Left cardiac atrium (tissue), 4 donors: ENCODE measurements at regions not wholly inside any gene's neighbourhood (a gene's known extent, or its start where the extent isn't known, plus 50 kb on each side); places are given as distances from the start of the nearest gene placed in this dataset.

Experiments used
- ATAC-seq, 2 donors: fragments of 200-7000 bp; cut with Tn5 transposase; one replicate each; pipeline ENCODE4 v1.9.1; 2020; ENCODE audit warnings: mild to moderate bottlenecking in 2 of 2, moderate library complexity in 2 of 2
- DNase-seq: peaks from one replicate; pipeline ENCODE4 v3.0.0-alpha.2; 2020
- intact Hi-C, 2 donors: fragments of 100-400 bp; cut with DNase I; formaldehyde crosslinking; loops; one replicate each; pipeline versions ENCODE4 v1.14.1 to v1.15.1; 2022 to 2023
- donor health status: DM: no; HTN: yes; CAD: no.
- donor health status: DM: no; HTN: yes; CAD: no; lungs with severe emphysema.
- donor health status: DM: yes; HTN: yes; CAD: no.
- donor health status: Dilated cardiomyopathy.

DNA sequence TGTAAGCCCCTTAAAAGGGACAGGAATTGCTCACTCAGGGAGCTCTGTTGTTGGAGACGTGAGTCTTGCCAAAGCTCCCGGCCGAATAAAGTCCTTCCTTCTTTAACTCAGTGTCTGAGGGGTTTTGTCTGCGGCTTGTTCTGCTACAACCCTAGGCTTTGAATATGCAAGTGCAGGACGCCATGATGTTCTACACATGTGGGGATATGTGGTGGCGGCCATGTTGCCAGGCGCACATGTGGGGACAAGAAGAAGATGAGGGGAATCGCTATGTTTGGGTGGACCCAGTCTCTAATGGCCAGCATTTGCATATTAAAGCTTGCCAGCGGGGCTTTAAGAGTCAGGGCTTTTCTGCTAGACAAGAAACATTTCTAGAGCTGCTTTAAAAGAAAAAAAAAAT is 96.8 kb upstream of the CA10 start:
- DNase-seq (no peak), ATAC-seq (no peak)
- intact Hi-C loops, result no loop called here

DNA sequence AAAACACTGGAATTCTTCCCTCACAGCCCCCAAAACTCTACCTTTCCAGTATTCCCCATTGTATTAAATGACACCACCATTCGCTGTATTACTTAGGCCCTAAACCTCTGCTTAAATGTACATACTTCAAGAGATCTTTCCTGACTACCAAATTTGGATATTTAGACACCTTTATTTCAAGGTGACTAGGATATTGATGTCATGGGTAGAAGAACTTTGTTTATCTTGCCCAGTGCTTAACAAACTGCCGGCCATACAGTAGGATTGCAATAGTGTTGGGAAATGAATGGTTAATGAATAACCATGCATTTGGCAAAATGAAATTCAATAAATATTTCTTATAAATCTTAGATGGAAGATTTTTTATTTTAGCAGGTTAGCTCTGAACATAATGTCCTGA is 86.2 kb upstream of the CA10 start:
- ATAC-seq (no peak), DNase-seq (no peak)
- intact Hi-C loops, result no loop called here

DNA sequence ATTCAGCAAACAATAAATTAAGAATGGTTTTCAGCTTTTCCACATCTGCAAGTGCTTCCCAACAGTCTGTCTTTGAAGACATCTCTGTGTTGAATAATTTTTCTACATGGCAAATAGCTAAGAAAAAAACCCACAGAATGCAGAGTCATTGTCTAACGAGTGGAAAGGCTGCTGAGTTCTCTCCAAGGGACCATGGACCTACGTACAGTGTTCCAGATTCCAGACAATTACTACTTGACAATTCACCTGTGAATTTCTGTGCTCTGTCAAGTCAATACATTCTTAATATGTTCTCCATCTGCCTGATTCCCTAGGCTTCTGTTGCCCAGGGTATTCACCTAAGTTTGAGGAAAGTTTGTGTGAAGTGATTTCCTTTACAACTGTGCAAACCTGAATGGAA is 83.8 kb upstream of the CA10 start:
- intact Hi-C loops, result no loop called here
- ATAC-seq, result no peak

DNA sequence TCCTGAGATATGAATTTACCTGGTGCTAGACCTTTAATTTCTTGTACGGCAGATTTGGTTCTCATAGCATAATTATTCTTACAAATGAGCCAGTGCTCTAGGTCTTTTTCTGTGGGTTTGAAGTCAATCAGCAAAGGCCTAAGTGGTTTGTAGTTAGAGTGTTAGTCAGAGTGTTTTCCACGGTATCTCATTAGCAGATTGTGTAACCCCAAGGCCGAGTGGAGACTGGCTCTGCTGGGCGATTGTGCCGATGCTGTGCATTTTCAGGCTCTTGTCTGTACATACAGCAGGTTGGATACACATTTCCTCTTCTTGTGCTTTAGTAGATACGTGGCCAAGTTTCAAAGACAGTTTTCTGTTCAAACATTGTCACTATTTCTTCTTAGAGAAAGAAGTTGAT is 78.6 kb upstream of the CA10 start:
- DNase-seq (no peak), ATAC-seq (no peak)
- intact Hi-C loops, result no loop called here

More for the DNA sequence above, 83.8 kb upstream of the CA10 start:
- no peak for DNase-seq

DNA sequence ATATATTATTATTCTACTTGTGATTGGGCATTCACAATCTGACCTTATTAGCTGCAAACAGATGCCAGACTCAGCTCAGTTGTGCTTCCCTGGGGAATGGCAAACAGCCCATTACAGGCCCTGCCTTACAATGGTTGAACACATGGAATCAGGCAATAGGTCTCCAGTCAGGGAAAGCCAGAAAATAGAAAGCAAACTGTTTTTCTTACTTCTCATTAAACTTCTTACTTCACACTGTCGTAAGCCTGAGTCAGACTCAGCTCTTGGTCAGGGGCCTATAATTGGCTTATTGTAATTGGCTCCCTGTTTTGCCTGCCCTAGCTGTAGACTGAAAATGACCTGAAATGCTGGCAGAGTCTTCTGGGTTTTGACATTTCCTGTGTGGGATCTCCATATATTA is 77.0 kb upstream of the CA10 start:
- DNase-seq, result no peak
- intact Hi-C loops, result no loop called here
- no peak for ATAC-seq

DNA sequence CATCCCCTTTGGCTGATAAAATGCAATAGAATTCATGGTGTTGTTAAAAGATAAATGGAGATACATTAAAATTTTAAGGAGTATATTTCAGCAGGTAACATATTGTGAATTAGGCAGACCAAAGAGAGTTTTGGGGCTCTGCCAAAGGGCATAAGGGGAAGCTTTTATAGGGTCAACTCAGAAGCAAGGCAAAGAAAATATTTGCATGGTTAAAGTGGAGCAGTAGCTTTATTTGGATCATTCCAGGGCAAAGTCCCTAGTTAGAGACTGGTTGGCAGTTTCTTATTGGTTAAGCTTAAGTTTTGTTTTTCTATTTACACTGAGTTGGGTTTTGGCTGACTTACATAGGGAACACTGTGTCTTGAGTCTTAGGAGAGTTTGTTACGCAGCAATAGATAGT is 75.1 kb upstream of the CA10 start:
- intact Hi-C loops, result no loop called here
- no peak for DNase-seq
- ATAC-seq, result no peak

DNA sequence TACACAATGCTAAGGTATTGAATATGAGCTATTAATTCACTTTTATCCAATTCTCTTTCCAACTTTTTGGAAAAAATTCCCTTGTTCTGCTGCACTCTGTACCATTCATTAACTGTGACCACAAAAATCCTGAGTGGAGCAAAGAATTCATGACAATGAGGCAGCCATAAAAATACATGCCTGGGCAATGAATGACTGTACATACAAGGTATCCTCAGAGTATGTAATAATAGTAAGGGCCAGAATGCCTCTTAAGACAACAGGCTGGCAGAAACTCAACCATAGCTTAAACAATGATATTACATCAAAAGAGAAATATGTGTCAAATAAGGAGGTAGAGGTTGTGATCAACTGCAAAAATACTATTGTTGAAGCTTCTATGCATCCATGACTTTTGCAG is 74.7 kb upstream of the CA10 start:
- intact Hi-C loops, result no loop called here
- DNase-seq, result no peak
- no peak for ATAC-seq

DNA sequence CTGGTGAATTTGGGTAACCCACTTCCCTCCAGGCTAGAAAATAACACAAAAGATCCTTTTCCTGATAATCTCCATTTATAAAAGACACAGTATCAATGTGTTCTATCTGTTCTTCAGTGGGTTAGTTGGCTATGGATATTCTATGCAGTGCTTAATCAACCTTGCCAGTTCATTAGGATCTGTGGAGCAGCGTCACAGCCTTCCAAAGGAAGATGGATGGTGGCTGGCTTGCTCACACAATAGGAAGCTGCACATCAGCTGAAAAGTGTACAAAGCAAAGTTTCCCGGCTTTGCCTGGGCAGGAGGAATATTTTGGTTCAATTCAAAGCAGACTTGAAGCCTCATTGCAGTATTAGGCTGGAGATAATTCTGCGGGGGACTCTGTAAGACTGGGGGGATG is 70.3 kb upstream of the CA10 start:
- intact Hi-C loops, result no loop called here
- ATAC-seq, result no peak
- no peak for DNase-seq

DNA sequence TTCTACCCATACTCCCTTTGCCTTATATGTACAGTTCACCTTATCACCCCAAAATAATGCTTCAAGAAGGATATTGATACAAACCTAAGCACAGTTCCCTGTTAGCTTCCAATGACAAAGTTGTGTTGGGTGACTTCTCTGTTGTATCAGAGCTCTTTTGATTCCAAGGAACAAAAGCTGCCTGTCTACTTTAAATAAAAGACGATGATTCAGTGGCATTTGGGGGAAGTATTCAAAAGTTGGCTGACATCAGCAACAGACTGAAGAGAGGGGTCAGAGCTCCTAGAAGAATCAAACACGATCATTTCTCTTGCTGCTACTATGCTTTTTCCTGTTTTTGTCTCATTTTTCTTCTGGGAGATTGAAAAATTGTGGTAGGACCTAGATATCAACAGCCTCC is 69.4 kb upstream of the CA10 start:
- ATAC-seq (no peak), DNase-seq (no peak)
- intact Hi-C loops, result no loop called here

DNA sequence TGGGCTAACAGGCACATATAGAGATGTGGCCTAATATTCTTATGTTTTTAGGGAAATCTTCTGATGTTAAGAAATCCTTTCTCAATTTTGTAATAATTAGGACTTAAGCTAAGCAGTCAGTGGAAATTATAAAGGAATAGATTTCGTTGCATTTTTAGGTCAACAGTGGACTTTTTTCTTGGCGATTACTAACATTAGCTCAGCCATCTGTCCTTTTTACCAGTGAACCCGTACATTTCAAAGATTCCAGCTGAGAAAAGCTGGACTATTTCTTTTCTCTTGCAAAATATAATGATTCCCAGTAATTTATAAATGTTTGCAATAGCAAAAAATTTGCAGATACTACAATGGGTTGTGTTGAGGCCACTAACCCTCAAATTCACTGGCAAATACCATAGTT is 54.9 kb upstream of the CA10 start:
- ATAC-seq, result no peak
- intact Hi-C loops, result no loop called here

DNA sequence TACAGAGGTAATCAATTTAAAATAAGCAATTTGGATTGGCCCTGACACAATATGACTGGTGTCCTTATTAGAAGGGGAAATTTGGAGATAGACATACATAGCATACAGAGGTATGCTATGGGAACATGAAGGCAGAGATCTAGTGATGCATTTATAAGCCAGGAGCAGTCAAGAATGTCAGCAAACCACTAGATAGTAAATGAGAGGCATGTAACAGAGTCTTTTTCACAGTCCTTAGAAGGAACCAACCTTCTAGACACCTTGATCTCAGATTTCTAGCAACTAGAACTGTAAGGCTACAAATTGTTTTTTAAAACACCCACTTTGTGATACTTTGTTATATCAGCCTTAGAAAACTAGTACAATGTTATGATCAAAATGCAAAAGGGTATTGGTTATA is 54.3 kb upstream of the CA10 start:
- DNase-seq, result no peak
- intact Hi-C loops, result no loop called here
- ATAC-seq, result no peak

More for the DNA sequence above, 54.9 kb upstream of the CA10 start:
- no peak for DNase-seq

DNA sequence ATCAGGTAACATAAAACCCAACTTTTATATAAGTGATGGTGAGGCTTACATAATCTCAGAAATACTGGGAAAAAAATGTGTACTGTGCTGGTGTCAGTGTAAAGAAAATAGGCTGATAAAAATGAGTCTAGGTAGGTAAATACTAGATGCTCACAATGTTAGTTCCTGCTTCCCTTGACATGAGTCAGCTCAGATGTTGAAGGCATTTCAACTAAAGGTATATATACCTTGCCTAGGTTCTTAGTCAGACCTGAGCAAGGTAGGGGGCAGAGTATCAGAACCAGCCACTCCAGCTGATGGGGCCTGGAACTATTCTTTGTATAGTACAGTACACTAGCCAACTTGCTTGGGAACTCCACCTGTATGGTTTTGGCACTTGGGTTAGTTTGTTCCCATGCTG is 51.0 kb upstream of the CA10 start:
- no peak for ATAC-seq
- intact Hi-C loops, result no loop called here
- DNase-seq, result no peak
